ENCODE measurements at regions not wholly inside any gene's neighbourhood (a gene's known extent, or its start where the extent isn't known, plus 50 kb on each side); places are given as distances from the start of the nearest gene placed in this dataset.

DNA sequence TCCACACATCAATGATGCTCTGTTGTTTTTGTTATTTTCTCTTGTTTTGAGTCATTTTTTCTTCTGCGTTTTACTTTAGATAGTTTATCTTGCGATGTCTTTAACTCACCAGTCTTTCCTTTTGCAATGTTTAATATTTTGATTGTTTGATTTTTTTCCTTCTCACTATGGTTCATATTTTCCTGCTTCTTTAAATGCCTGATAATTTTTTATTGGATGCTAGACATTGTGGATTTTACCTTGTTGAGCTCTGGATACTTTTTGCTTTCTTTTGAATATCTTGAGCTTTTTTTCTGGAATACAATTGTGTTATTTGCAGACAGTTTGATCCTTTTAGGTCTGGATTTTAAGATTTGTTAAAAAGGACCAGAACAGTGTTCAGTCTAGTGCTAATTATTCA, 55.2 kb upstream of the GAS1 start:
- ChIA-PET CTCF (ENCODE audit: partially characterized antibody) (no interaction called here), POLR2A (ENCODE audit: partially characterized antibody) (no interaction called here)
- no peak overlapping the region for H3K4me3 ChIP-seq (ENCODE audit: extremely low read depth in 1 of 4, insufficient read depth in 2 of 4, low read depth in 3 of 4, low read length in 4 of 4)
- H3K79me1 ChIP-seq (ENCODE audit: low read depth, low read length) = no peaks in the 10 kb centered on the region
- no peak overlapping the region for H2BK15ac ChIP-seq (ENCODE audit: low read length)
- H3K4ac ChIP-seq (replicated peaks; ENCODE audit: insufficient read length, low read depth, low read length) = no peak overlapping the region
- H2BK20ac ChIP-seq (ENCODE audit: low read length) = no peak overlapping the region
- no peaks in the 10 kb centered on the region for H3K9me3 ChIP-seq (ENCODE audit: insufficient read depth in 2 of 2, low read depth in 1 of 2, low read length in 1 of 2)
- no peaks in the 10 kb centered on the region for H3K79me2 ChIP-seq (ENCODE audit: control insufficient read depth in 1 of 2, insufficient read depth in 2 of 2, low read length in 2 of 2)
- H3K4me2 ChIP-seq (ENCODE audit: insufficient read depth in 1 of 2, low read depth in 2 of 2, low read length in 2 of 2) = no peak overlapping the region
- no peak for DNase-seq (ENCODE audit: low read depth in 1 of 2, low spot score in 2 of 2)
- WGBS, 2 experiments (ENCODE audit: extremely low coverage in 1 of 2, insufficient coverage in 1 of 2, insufficient read length in 1 of 2, insufficient replicate concordance in 2 of 2, low coverage in 1 of 2, low lambda C conversion rate in 2 of 2, missing lambda C conversion rate in 1 of 2) = 96% methylated on average over 2 of the region's 2 CpGs; no CpG with 5 or more reads in 1 of the 2 experiments
- no peak overlapping the region for H3K18ac ChIP-seq (ENCODE audit: extremely low read depth, low read length)
- FAIRE-seq = no peak
- no peak overlapping the region for H3K27ac ChIP-seq (ENCODE audit: low read depth, low read length)
- H4K20me1 ChIP-seq (replicated peaks in 1 of 2; ENCODE audit: control insufficient read depth in 1 of 2, insufficient read depth in 2 of 2, low read length in 2 of 2) = no peaks in the 10 kb centered on the region
- no peaks in the 10 kb centered on the region for H3K4me1 ChIP-seq (replicated peaks in 1 of 4; ENCODE audit: control insufficient read depth in 3 of 4, insufficient read depth in 4 of 4, low read length in 3 of 4)
- no peak overlapping the region for H4K5ac ChIP-seq (ENCODE audit: insufficient read length, low read depth, low read length)
- no peak overlapping the region for H4K91ac ChIP-seq (replicated peaks; ENCODE audit: insufficient read length, low read length)
- H3K56ac ChIP-seq (replicated peaks; ENCODE audit: insufficient read length, low read depth, low read length) = no peak overlapping the region
- H2AFZ ChIP-seq (ENCODE audit: low read length) = no peak overlapping the region
- no peak overlapping the region for H2AK5ac ChIP-seq (ENCODE audit: low read depth, low read length)
- no peak overlapping the region for H3K9ac ChIP-seq (replicated peaks in 1 of 4; ENCODE audit: extremely low read depth in 1 of 4, low read depth in 3 of 4, low read length in 3 of 4)
- no peak overlapping the region for H3K23ac ChIP-seq (ENCODE audit: insufficient read length)
- H3K14ac ChIP-seq (ENCODE audit: insufficient read length) = no peak overlapping the region
- H2BK5ac ChIP-seq (ENCODE audit: low read depth, low read length) = no peak overlapping the region
- no peak overlapping the region for H2BK120ac ChIP-seq (replicated peaks; ENCODE audit: low read depth, low read length)
- H4K8ac ChIP-seq (ENCODE audit: extremely low read depth, insufficient read depth, low read length) = no peak overlapping the region
- no peaks in the 10 kb centered on the region for H3K27me3 ChIP-seq (replicated peaks in 1 of 4; ENCODE audit: control insufficient read depth in 3 of 4, extremely low read depth in 1 of 4, insufficient read depth in 3 of 4, low read length in 3 of 4)
- H3K36me3 ChIP-seq (ENCODE audit: control insufficient read depth in 2 of 4, insufficient read depth in 4 of 4, low read length in 3 of 4) = no peaks in the 10 kb centered on the region
- no peaks in the 10 kb centered on the region for H3K23me2 ChIP-seq (ENCODE audit: low read depth, low read length)
- no peak overlapping the region for H2BK12ac ChIP-seq (ENCODE audit: low read depth, low read length)
- TF ChIP-seq RBBP5 (IDR thresholded peaks at IDR 0.05; ENCODE audit: borderline replicate concordance, low read depth, low read length) (no peak), SUZ12 (IDR thresholded peaks at IDR 0.05; ENCODE audit: low read length) (no peak), CEBPB (IDR thresholded peaks at IDR 0.05; ENCODE audit: low read depth, low read length) (no peak), POLR2AphosphoS5 (IDR thresholded peaks at IDR 0.05; ENCODE audit: low read depth, low read length) (no peak), BRCA1 (IDR thresholded peaks at IDR 0.05; ENCODE audit: low read depth, low read length) (no peak), SIRT6 (IDR thresholded peaks at IDR 0.05; ENCODE audit: low read length) (no peak), CREB1 (IDR thresholded peaks at IDR 0.05) (no peak), KDM1A (IDR thresholded peaks at IDR 0.05; ENCODE audit: borderline replicate concordance, low read length) (no peak), RFX5 (IDR thresholded peaks at IDR 0.05; ENCODE audit: borderline replicate concordance, low read depth, low read length) (no peak), TEAD4 (IDR thresholded peaks at IDR 0.05; ENCODE audit: low read depth, low read length) (no peak), RAD21 (IDR thresholded peaks at IDR 0.05 in 1 of 2, conservative IDR thresholded peaks at IDR 0.05 in 1 of 2; ENCODE audit: low read depth in 2 of 2, low read length in 2 of 2) (no peak), TAF7 (optimal IDR thresholded peaks at IDR 0.05; ENCODE audit: borderline replicate concordance, low read depth, low read length) (no peak), RXRA (IDR thresholded peaks at IDR 0.05; ENCODE audit: insufficient read depth, low read depth, low read length) (no peak)
- TF ChIP-seq, protein P1, sequence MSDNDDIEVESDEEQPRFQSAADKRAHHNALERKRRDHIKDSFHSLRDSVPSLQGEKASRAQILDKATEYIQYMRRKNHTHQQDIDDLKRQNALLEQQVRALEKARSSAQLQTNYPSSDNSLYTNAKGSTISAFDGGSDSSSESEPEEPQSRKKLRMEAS (IDR thresholded peaks at IDR 0.05) = no peak
- TF ChIP-seq, protein P2, sequence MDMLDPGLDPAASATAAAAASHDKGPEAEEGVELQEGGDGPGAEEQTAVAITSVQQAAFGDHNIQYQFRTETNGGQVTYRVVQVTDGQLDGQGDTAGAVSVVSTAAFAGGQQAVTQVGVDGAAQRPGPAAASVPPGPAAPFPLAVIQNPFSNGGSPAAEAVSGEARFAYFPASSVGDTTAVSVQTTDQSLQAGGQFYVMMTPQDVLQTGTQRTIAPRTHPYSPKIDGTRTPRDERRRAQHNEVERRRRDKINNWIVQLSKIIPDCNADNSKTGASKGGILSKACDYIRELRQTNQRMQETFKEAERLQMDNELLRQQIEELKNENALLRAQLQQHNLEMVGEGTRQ (IDR thresholded peaks at IDR 0.05; ENCODE audit: low read length) = no peak
